ENCODE measurements at regions not wholly inside any gene's neighbourhood (a gene's known extent, or its start where the extent isn't known, plus 50 kb on each side); places are given as distances from the start of the nearest gene placed in this dataset.

GRCh38 chr4:149108626-149109025, 666.4 kb upstream of the NR3C2 start:
- no peak for DNase-seq
- no peaks in the 10 kb centered on the region for H3K36me3 Mint-ChIP-seq
- intact Hi-C loops (cut with micrococcal nuclease) = no loop called here

GRCh38 chr4:149102765-149103164, 660.6 kb upstream of the NR3C2 start:
- no peaks in the 10 kb centered on the region for H3K4me1 Mint-ChIP-seq (ENCODE audit: low read depth)
- H3K27me3 Mint-ChIP-seq = peaks cover 2% of the 10 kb centered on the region
- H3K27ac Mint-ChIP-seq = no peak overlapping the region
- no peak overlapping the region for H3K4me3 Mint-ChIP-seq
- H3K36me3 Mint-ChIP-seq = no peaks in the 10 kb centered on the region
- CTCF ChIA-PET = no interaction called here
- H3K9me3 Mint-ChIP-seq = peaks cover 3% of the 10 kb centered on the region
- intact Hi-C loops (cut with micrococcal nuclease) = no loop called here
- DNase-seq = no peak
- POLR2A ChIA-PET = no interaction called here

More at GRCh38 chr4:149108626-149109025, 666.4 kb upstream of the NR3C2 start:
- no peaks in the 10 kb centered on the region for H3K4me1 Mint-ChIP-seq (ENCODE audit: low read depth)
- no peaks in the 10 kb centered on the region for H3K9me3 Mint-ChIP-seq
- H3K27me3 Mint-ChIP-seq = peaks cover 2% of the 10 kb centered on the region
- CTCF ChIA-PET = no interaction called here
- POLR2A ChIA-PET = no interaction called here
- no peak overlapping the region for H3K4me3 Mint-ChIP-seq
- no peak overlapping the region for H3K27ac Mint-ChIP-seq

- Mint-ChIP-seq H3K4me1 (ENCODE audit: low read depth) (no peaks in the 10 kb centered on the region), H3K4me3 (no peak overlapping the region), H3K9me3 (peaks cover 3% of the 10 kb centered on the region), H3K36me3 (no peaks in the 10 kb centered on the region), H3K27me3 (peaks cover 2% of the 10 kb centered on the region), H3K27ac (no peak overlapping the region)
- CTCF ChIA-PET = no interaction called here
- POLR2A ChIA-PET = no interaction called here
- intact Hi-C loops (cut with micrococcal nuclease) = no loop called here
- DNase-seq = no peak
Observed at GRCh38 chr4:149101649-149102048, 659.4 kb upstream of the NR3C2 start.

GRCh38 chr4:149095811-149096210, 653.6 kb upstream of the NR3C2 start:
- POLR2A ChIA-PET = no interaction called here

GRCh38 chr4:149095001-149095400, 652.8 kb upstream of the NR3C2 start:
- ChIA-PET POLR2A (no interaction called here), CTCF (no interaction called here)
- H3K27me3 Mint-ChIP-seq = no peaks in the 10 kb centered on the region
- H3K4me1 Mint-ChIP-seq (ENCODE audit: low read depth) = no peaks in the 10 kb centered on the region
- DNase-seq = no peak
- H3K36me3 Mint-ChIP-seq = no peaks in the 10 kb centered on the region
- H3K4me3 Mint-ChIP-seq = no peak overlapping the region
- H3K27ac Mint-ChIP-seq = no peak overlapping the region
- intact Hi-C loops (cut with micrococcal nuclease) = no loop called here
- peaks cover 9% of the 10 kb centered on the region for H3K9me3 Mint-ChIP-seq

More at GRCh38 chr4:149095811-149096210, 653.6 kb upstream of the NR3C2 start:
- no peak overlapping the region for H3K4me3 Mint-ChIP-seq
- no peaks in the 10 kb centered on the region for H3K4me1 Mint-ChIP-seq (ENCODE audit: low read depth)
- H3K9me3 Mint-ChIP-seq = peaks cover 9% of the 10 kb centered on the region
- no peak overlapping the region for H3K27ac Mint-ChIP-seq
- H3K36me3 Mint-ChIP-seq = no peaks in the 10 kb centered on the region
- CTCF ChIA-PET = no interaction called here
- no peaks in the 10 kb centered on the region for H3K27me3 Mint-ChIP-seq
- intact Hi-C loops (cut with micrococcal nuclease) = no loop called here
- no peak for DNase-seq

- Mint-ChIP-seq H3K27me3 (peaks cover under 1% of the 10 kb centered on the region), H3K4me1 (ENCODE audit: low read depth) (no peaks in the 10 kb centered on the region), H3K27ac (no peak overlapping the region), H3K9me3 (no peaks in the 10 kb centered on the region), H3K36me3 (no peaks in the 10 kb centered on the region), H3K4me3 (no peak overlapping the region)
- DNase-seq = no peak
- ChIA-PET CTCF (no interaction called here), POLR2A (no interaction called here)
- intact Hi-C loops (cut with micrococcal nuclease) = no loop called here
Observed at GRCh38 chr4:149084144-149084543, 641.9 kb upstream of the NR3C2 start.

- DNase-seq = no peak
- intact Hi-C loops (cut with micrococcal nuclease) = no loop called here
- Mint-ChIP-seq H3K27me3 (peaks cover 2% of the 10 kb centered on the region), H3K36me3 (no peaks in the 10 kb centered on the region), H3K4me1 (ENCODE audit: low read depth) (no peaks in the 10 kb centered on the region), H3K9me3 (peaks cover 3% of the 10 kb centered on the region), H3K4me3 (no peak overlapping the region), H3K27ac (no peak overlapping the region)
- ChIA-PET CTCF (no interaction called here), POLR2A (no interaction called here)
Observed at GRCh38 chr4:149077181-149077580, 635.0 kb upstream of the NR3C2 start.

- H3K27ac Mint-ChIP-seq = no peak overlapping the region
- H3K27me3 Mint-ChIP-seq = peaks cover 2% of the 10 kb centered on the region
- DNase-seq = no peak
- ChIA-PET POLR2A (no interaction called here), CTCF (no interaction called here)
- no peak overlapping the region for H3K4me3 Mint-ChIP-seq
- H3K36me3 Mint-ChIP-seq = no peaks in the 10 kb centered on the region
- intact Hi-C loops (cut with micrococcal nuclease) = no loop called here
- peaks cover 3% of the 10 kb centered on the region for H3K9me3 Mint-ChIP-seq
- H3K4me1 Mint-ChIP-seq (ENCODE audit: low read depth) = no peaks in the 10 kb centered on the region
Observed at GRCh38 chr4:149076401-149076800, 634.2 kb upstream of the NR3C2 start.

GRCh38 chr4:149072384-149072783, 630.2 kb upstream of the NR3C2 start:
- Mint-ChIP-seq H3K27ac (no peak overlapping the region), H3K4me3 (no peak overlapping the region), H3K36me3 (no peaks in the 10 kb centered on the region), H3K27me3 (no peaks in the 10 kb centered on the region), H3K9me3 (peaks cover 3% of the 10 kb centered on the region), H3K4me1 (ENCODE audit: low read depth) (no peaks in the 10 kb centered on the region)
- intact Hi-C loops (cut with micrococcal nuclease) = no loop called here
- ChIA-PET CTCF (no interaction called here), POLR2A (no interaction called here)
- no peak for DNase-seq

GRCh38 chr4:149065753-149066152, 623.5 kb upstream of the NR3C2 start:
- no peaks in the 10 kb centered on the region for H3K36me3 Mint-ChIP-seq
- no peaks in the 10 kb centered on the region for H3K4me1 Mint-ChIP-seq (ENCODE audit: low read depth)
- intact Hi-C loops (cut with micrococcal nuclease) = no loop called here
- DNase-seq = no peak
- POLR2A ChIA-PET = no interaction called here
- CTCF ChIA-PET = no interaction called here
- H3K9me3 Mint-ChIP-seq = no peaks in the 10 kb centered on the region
- H3K27me3 Mint-ChIP-seq = peaks cover 1% of the 10 kb centered on the region
- no peak overlapping the region for H3K27ac Mint-ChIP-seq
- no peak overlapping the region for H3K4me3 Mint-ChIP-seq

GRCh38 chr4:149062997-149063396, 620.8 kb upstream of the NR3C2 start:
- no peak for DNase-seq
- ChIA-PET CTCF (no interaction called here), POLR2A (no interaction called here)
- no peak overlapping the region for H3K4me3 Mint-ChIP-seq
- H3K27ac Mint-ChIP-seq = no peak overlapping the region
- no peaks in the 10 kb centered on the region for H3K4me1 Mint-ChIP-seq (ENCODE audit: low read depth)
- no peaks in the 10 kb centered on the region for H3K36me3 Mint-ChIP-seq
- intact Hi-C loops (cut with micrococcal nuclease) = no loop called here
- no peaks in the 10 kb centered on the region for H3K9me3 Mint-ChIP-seq
- H3K27me3 Mint-ChIP-seq = peaks cover 1% of the 10 kb centered on the region

- intact Hi-C loops (cut with micrococcal nuclease) = no loop called here
- H3K27ac Mint-ChIP-seq = no peak overlapping the region
Observed at GRCh38 chr4:149057594-149057993, 615.4 kb upstream of the NR3C2 start.

GRCh38 chr4:149056615-149057014, 614.4 kb upstream of the NR3C2 start:
- Mint-ChIP-seq H3K4me1 (ENCODE audit: low read depth) (no peaks in the 10 kb centered on the region), H3K9me3 (no peaks in the 10 kb centered on the region), H3K27me3 (no peaks in the 10 kb centered on the region), H3K36me3 (no peaks in the 10 kb centered on the region), H3K4me3 (no peak overlapping the region), H3K27ac (no peak overlapping the region)
- intact Hi-C loops (cut with micrococcal nuclease) = no loop called here
- ChIA-PET CTCF (no interaction called here), POLR2A (no interaction called here)
- no peak for DNase-seq

More at GRCh38 chr4:149057594-149057993, 615.4 kb upstream of the NR3C2 start:
- Mint-ChIP-seq H3K27me3 (no peaks in the 10 kb centered on the region), H3K4me3 (no peak overlapping the region), H3K9me3 (no peaks in the 10 kb centered on the region), H3K4me1 (ENCODE audit: low read depth) (no peaks in the 10 kb centered on the region), H3K36me3 (no peaks in the 10 kb centered on the region)
- DNase-seq = no peak
- CTCF ChIA-PET = no interaction called here
- POLR2A ChIA-PET = no interaction called here

GRCh38 chr4:149055624-149056023, 613.4 kb upstream of the NR3C2 start:
- H3K27ac Mint-ChIP-seq = no peak overlapping the region
- H3K4me3 Mint-ChIP-seq = no peak overlapping the region
- CTCF ChIA-PET = interaction anchor here (0.6 kb wide), 1 partner anchor 1497 kb away, joined by 3 read pairs; no protein-coding TSS in a partner anchor
- no peaks in the 10 kb centered on the region for H3K9me3 Mint-ChIP-seq
- no peaks in the 10 kb centered on the region for H3K27me3 Mint-ChIP-seq
- no peaks in the 10 kb centered on the region for H3K4me1 Mint-ChIP-seq (ENCODE audit: low read depth)
- intact Hi-C loops (cut with micrococcal nuclease) = no loop called here
- POLR2A ChIA-PET = no interaction called here
- DNase-seq = no peak
- no peaks in the 10 kb centered on the region for H3K36me3 Mint-ChIP-seq

Data from activated CD4-positive, alpha-beta memory T cell treated with anti-CD3 and anti-CD28 coated beads for 36 hours (primary cell).